PC-3 (cell line): ENCODE measurements at regions not wholly inside any gene's neighbourhood (a gene's known extent, or its start where the extent isn't known, plus 50 kb on each side); places are given as distances from the start of the nearest gene placed in this dataset.

Experiments
- ATAC-seq: fragments of 200-7000 bp; cut with Tn5 transposase; 2 replicates; pipeline ENCODE4 v1.9.1; 2020; ENCODE audit warnings: mild to moderate bottlenecking, moderate library complexity
- BruUV-seq: library from RNA; stranded (reverse); fragments of 400-500 nt; replicated peaks from 2 replicates; lab custom pipeline; 2021; lab: Mats Ljungman, UMichigan
- CTCF ChIA-PET: fragments of 300-600 bp; sonication (Branson Sonifier 250); formaldehyde crosslinking; loops from one replicate; lab custom pipeline; 2022; ENCODE audit warnings: antibody characterized with exemption; lab: Charles Lee
- POLR2A ChIA-PET: fragments of 300-600 bp; sonication (Branson Sonifier 250); formaldehyde crosslinking; loops from one replicate; lab custom pipeline; 2022; ENCODE audit warnings: antibody characterized with exemption; ENCODE audit not compliant: unreplicated experiment; lab: Charles Lee
- DNase-seq: peaks from one replicate; pipeline ENCODE4 v3.0.0-alpha.2; 2015
- H2AFZ ChIP-seq: fragments of 300-600 bp; sonication (generic); 2 replicates; pipeline ENCODE4 v1.6.0; 2016; ENCODE audit warnings: antibody characterized with exemption, low read length
- H3F3A ChIP-seq: fragments of 300-600 bp; sonication (generic); one replicate; pipeline ENCODE4 v1.6.0; 2017; ENCODE audit warnings: antibody characterized with exemption, low read length, control low read depth, mild to moderate bottlenecking; ENCODE audit not compliant: unreplicated experiment
- H3K27ac ChIP-seq: fragments of 300-600 bp; sonication (generic); 2 replicates; pipeline ENCODE4 v1.5.1; 2016; ENCODE audit warnings: mild to moderate bottlenecking, low read length
- H3K27me3 ChIP-seq: fragments of 300-600 bp; sonication (generic); 2 replicates; pipeline ENCODE4 v1.6.1; 2016; ENCODE audit warnings: low read length, mixed read lengths
- H3K36me3 ChIP-seq: fragments of 300-600 bp; sonication (generic); 2 replicates; pipeline ENCODE4 v1.6.1; 2016; ENCODE audit warnings: low read depth, mixed run types, low read length, mixed read lengths
- H3K4me1 ChIP-seq: fragments of 300-600 bp; sonication (generic); 2 replicates; pipeline ENCODE4 v1.5.1; 2016; ENCODE audit warnings: low read length; ENCODE audit not compliant: insufficient read depth
- H3K4me2 ChIP-seq: fragments of 300-600 bp; sonication (generic); 2 replicates; pipeline ENCODE4 v1.6.0; 2016; ENCODE audit warnings: low read length
- H3K4me3 ChIP-seq: fragments of 300-600 bp; sonication (generic); 2 replicates; pipeline ENCODE4 v1.5.1; 2016; ENCODE audit warnings: mild to moderate bottlenecking, low read length, mixed read lengths
- H3K79me2 ChIP-seq: fragments of 300-600 bp; sonication (generic); 2 replicates; pipeline ENCODE4 v1.6.1; 2017; ENCODE audit warnings: low read length, mixed read lengths
- H3K9ac ChIP-seq: fragments of 300-600 bp; sonication (generic); 2 replicates; pipeline ENCODE4 v1.6.0; 2016; ENCODE audit warnings: mild to moderate bottlenecking, low read length
- H3K9me2 ChIP-seq: fragments of 300-600 bp; sonication (generic); replicated peaks from 2 replicates; pipeline ENCODE4 v1.6.1; 2016; ENCODE audit warnings: mixed run types, low read length, mixed read lengths
- H3K9me3 ChIP-seq: fragments of 300-600 bp; sonication (generic); 2 replicates; pipeline ENCODE4 v1.6.1; 2016; ENCODE audit warnings: low read length, mixed read lengths
- H4K20me1 ChIP-seq: fragments of 300-600 bp; sonication (generic); 2 replicates; pipeline ENCODE4 v1.6.1; 2016; ENCODE audit warnings: low read length, mixed read lengths
- CTCF ChIP-seq: fragments of 300-600 bp; sonication (generic); conservative IDR thresholded peaks from 2 replicates; pipeline ENCODE4 v1.5.1; 2017; ENCODE audit warnings: antibody characterized with exemption, low read depth, mild to moderate bottlenecking, low read length
- EZH2 ChIP-seq: fragments of 300-600 bp; sonication (generic); IDR thresholded peaks from one replicate; pipeline ENCODE4 v1.6.1; 2017; ENCODE audit warnings: antibody characterized with exemption, mild to moderate bottlenecking, low read length; ENCODE audit not compliant: unreplicated experiment
- EZH2phosphoT487 ChIP-seq: fragments of 300-600 bp; sonication (generic); IDR thresholded peaks from 2 replicates; pipeline ENCODE4 v1.6.1; 2018; ENCODE audit warnings: mild to moderate bottlenecking, antibody characterized with exemption, low read length, borderline replicate concordance
- intact Hi-C: fragments of 100-400 bp; cut with micrococcal nuclease; formaldehyde crosslinking; loops from 2 replicates; pipeline ENCODE4 v1.9.0; 2023

GRCh38 chr11:43234881-43235280 lies 76.9 kb upstream of the API5 start:
- no peaks in the 10 kb centered on the region for H3K9me2 ChIP-seq
- H3K27me3 ChIP-seq = peaks cover 6% of the 10 kb centered on the region; the same call in 1 of the 2 replicates
- H3K9ac ChIP-seq = no peak overlapping the region
- BruUV-seq = no TSS peak
- no peaks in the 10 kb centered on the region for H4K20me1 ChIP-seq
- H3K4me1 ChIP-seq = no peaks in the 10 kb centered on the region
- H3K79me2 ChIP-seq = no peaks in the 10 kb centered on the region
- H3K4me3 ChIP-seq = no peak overlapping the region
- no peak for DNase-seq
- H3F3A ChIP-seq = no peaks in the 10 kb centered on the region
- POLR2A ChIA-PET = no interaction called here
- intact Hi-C loops = no loop called here
- H2AFZ ChIP-seq = no peak overlapping the region
- TF ChIP-seq EZH2phosphoT487 (no peak), CTCF (no peak), EZH2 (no peak)
- CTCF ChIA-PET = no interaction called here
- no peak overlapping the region for H3K4me2 ChIP-seq
- no peaks in the 10 kb centered on the region for H3K36me3 ChIP-seq
- no peak for ATAC-seq
- no peaks in the 10 kb centered on the region for H3K9me3 ChIP-seq
- H3K27ac ChIP-seq = no peak overlapping the region

- no peaks in the 10 kb centered on the region for H3K9me2 ChIP-seq
- no peak for DNase-seq
Measured at GRCh38 chr11:43238341-43238740, 73.5 kb upstream of the API5 start.

More at GRCh38 chr11:43238341-43238740, 73.5 kb upstream of the API5 start:
- Histone ChIP-seq H3K79me2 (no peaks in the 10 kb centered on the region), H4K20me1 (no peaks in the 10 kb centered on the region), H3K4me3 (no peak overlapping the region), H3K4me1 (no peaks in the 10 kb centered on the region), H3K27me3 (peaks cover 6% of the 10 kb centered on the region; the same call in 1 of the 2 replicates), H2AFZ (no peak overlapping the region), H3K27ac (no peak overlapping the region), H3K9me3 (no peaks in the 10 kb centered on the region), H3K4me2 (no peak overlapping the region), H3K9ac (no peak overlapping the region), H3F3A (no peaks in the 10 kb centered on the region), H3K36me3 (no peaks in the 10 kb centered on the region)
- ChIA-PET CTCF (no interaction called here), POLR2A (no interaction called here)
- TF ChIP-seq EZH2 = no peak
- no peak for TF ChIP-seq CTCF
- no peak for TF ChIP-seq EZH2phosphoT487
- intact Hi-C loops = no loop called here
- no peak for ATAC-seq
- BruUV-seq = no TSS peak
